SK-N-SH (cell line): ENCODE measurements at regions not wholly inside any gene's neighbourhood (a gene's known extent, or its start where the extent isn't known, plus 50 kb on each side); places are given as distances from the start of the nearest gene placed in this dataset.

Source experiments
- CTCF ChIA-PET: fragments of 300-600, 350-600 bp; formaldehyde crosslinking; extraction: SDS; loops from one replicate; lab custom pipeline; 2021; lab: Yijun Ruan, JAX
- POLR2A ChIA-PET: fragments of 350-600 bp; sonication (Branson Sonifier 250); formaldehyde crosslinking; extraction: SDS; loops from one replicate; lab custom pipeline; 2020; ENCODE audit warnings: antibody characterized with exemption, inconsistent platforms; lab: Yijun Ruan, JAX
- DNase-seq: peaks from one replicate; pipeline ENCODE4 v3.0.0; 2012
- H2AFZ ChIP-seq: fragments of 200-600 bp; sonication (generic); 2 replicates; pipeline ENCODE4 v1.8.1; 2016; ENCODE audit warnings: antibody characterized with exemption, mild to moderate bottlenecking, low read depth
- H3F3A ChIP-seq: fragments of 200-600 bp; sonication (generic); replicated peaks from 2 replicates; pipeline ENCODE3; 2016; ENCODE audit warnings: antibody characterized with exemption, mild to moderate bottlenecking; ENCODE audit not compliant: insufficient read depth
- H3K27ac ChIP-seq, 2 experiments: fragments of 200-500 bp in 1 of 2; fragments of 200-600 bp in 1 of 2; sonication (Bioruptor generic) in 1 of 2; sonication (generic), shearing (Covaris generic) in 1 of 2; 2 replicates each; pipeline versions ENCODE4 v1.5.1 to v1.6.1; 2014 to 2016; ENCODE audit warnings: low read depth in 2 of 2, inconsistent platforms in 1 of 2, low read length in 1 of 2, mild to moderate bottlenecking in 1 of 2, mixed read lengths in 1 of 2
- H3K27me3 ChIP-seq: fragments of 200-600 bp; sonication (generic), shearing (Covaris generic); 2 replicates; pipeline ENCODE4 v1.6.1; 2016; ENCODE audit warnings: mixed run types; ENCODE audit not compliant: insufficient read depth
- H3K36me3 ChIP-seq, 2 experiments: fragments of 200-500 bp in 1 of 2; fragments of 200-600 bp in 1 of 2; sonication (Bioruptor generic) in 1 of 2; sonication (generic) in 1 of 2; replicated peaks in 1 of 2; 2 replicates each; pipeline versions ENCODE3 to v1.5.1; 2014 to 2016; ENCODE audit warnings: low read length in 1 of 2, mild to moderate bottlenecking in 1 of 2; ENCODE audit not compliant: insufficient read depth in 2 of 2, control insufficient read depth in 1 of 2
- H3K4me1 ChIP-seq, 2 experiments: fragments of 200-500 bp in 1 of 2; fragments of 200-600 bp in 1 of 2; sonication (Bioruptor generic) in 1 of 2; sonication (generic), shearing (Covaris generic) in 1 of 2; 2 replicates each; pipeline versions ENCODE4 v1.5.1 to v1.6.1; 2014 to 2016; ENCODE audit warnings: low read depth in 1 of 2, low read length in 1 of 2, mixed run types in 1 of 2; ENCODE audit not compliant: insufficient read depth in 2 of 2, control insufficient read depth in 1 of 2
- H3K4me2 ChIP-seq: fragments of 200-600 bp; sonication (generic), shearing (Covaris generic); 2 replicates; pipeline ENCODE4 v1.6.1; 2017; ENCODE audit warnings: mixed run types
- H3K4me3 ChIP-seq, 2 experiments: fragments of 200-500 bp in 1 of 2; fragments of 200-600 bp in 1 of 2; sonication (Bioruptor generic) in 1 of 2; sonication (generic), shearing (Covaris generic) in 1 of 2; 2 replicates each; pipeline versions ENCODE4 v1.5.1 to v1.8.1; 2014 to 2016; ENCODE audit warnings: low read depth in 2 of 2, inconsistent platforms in 1 of 2, low read length in 1 of 2, mild to moderate bottlenecking in 1 of 2, mixed read lengths in 1 of 2, moderate library complexity in 1 of 2
- H3K79me2 ChIP-seq: fragments of 200-600 bp; sonication (generic); 2 replicates; pipeline ENCODE4 v1.8.1; 2017; ENCODE audit warnings: mild to moderate bottlenecking; ENCODE audit not compliant: insufficient read depth
- H3K9ac ChIP-seq: fragments of 200-600 bp; sonication (generic); 2 replicates; pipeline ENCODE4 v1.6.1; 2017; ENCODE audit warnings: mixed run types
- H3K9me2 ChIP-seq: fragments of 200-600 bp; sonication (generic); 2 replicates; pipeline ENCODE4 v1.6.1; 2017; ENCODE audit warnings: mixed run types
- H3K9me3 ChIP-seq: fragments of 200-600 bp; sonication (generic); 2 replicates; pipeline ENCODE4 v1.6.1; 2017; ENCODE audit warnings: mixed run types, mild to moderate bottlenecking, moderate library complexity
- H4K20me1 ChIP-seq: fragments of 200-600 bp; sonication (generic); 2 replicates; pipeline ENCODE4 v1.6.1; 2017; ENCODE audit warnings: mild to moderate bottlenecking, mixed run types; ENCODE audit not compliant: insufficient read depth
- ELF1 ChIP-seq: IDR thresholded peaks from 2 replicates; pipeline ENCODE4 v1.4.0; 2012
- EP300 ChIP-seq, 2 experiments: IDR thresholded peaks; 2 replicates each; pipeline versions ENCODE4 v1.4.0 to v1.6.1; 2012; ENCODE audit warnings: borderline replicate concordance in 1 of 2, low read depth in 1 of 2, low read length in 1 of 2
- FOSL2 ChIP-seq: IDR thresholded peaks from 2 replicates; pipeline ENCODE4 v1.4.0; 2012; ENCODE audit warnings: low read depth, mild to moderate bottlenecking, moderate library complexity, borderline replicate concordance
- FOXM1 ChIP-seq: IDR thresholded peaks from 2 replicates; pipeline ENCODE4 v1.4.0; 2012; ENCODE audit warnings: low read depth, mild to moderate bottlenecking
- GATA2 ChIP-seq: sonication (generic); formaldehyde crosslinking; IDR thresholded peaks from 2 replicates; pipeline ENCODE4 v1.5.0; 2020; ENCODE audit warnings: mild to moderate bottlenecking, missing genetic modification reagents
- JUND ChIP-seq: IDR thresholded peaks from 2 replicates; pipeline ENCODE4 v1.4.0; 2012
- MEF2A ChIP-seq: IDR thresholded peaks from 2 replicates; pipeline ENCODE4 v1.4.0; 2012; ENCODE audit warnings: low read depth, borderline replicate concordance
- MXI1 ChIP-seq: IDR thresholded peaks from 2 replicates; pipeline ENCODE4 v1.6.1; 2012; ENCODE audit warnings: mild to moderate bottlenecking, low read depth, low read length, improper control_type of control experiment
- NFIC ChIP-seq: IDR thresholded peaks from 2 replicates; pipeline ENCODE4 v1.4.0; 2012; ENCODE audit warnings: borderline replicate concordance
- NRF1 ChIP-seq: IDR thresholded peaks from 2 replicates; pipeline ENCODE4 v1.6.1; 2012; ENCODE audit warnings: low read depth, mild to moderate bottlenecking, low read length
- POLR2AphosphoS5 ChIP-seq: IDR thresholded peaks from 2 replicates; pipeline ENCODE4 v1.6.1; 2012; ENCODE audit warnings: low read depth, low read length
- RAD21 ChIP-seq: IDR thresholded peaks from 2 replicates; pipeline ENCODE4 v1.6.1; 2012; ENCODE audit warnings: mild to moderate bottlenecking, low read length
- RCOR1 ChIP-seq: fragments of 150-350 bp; IDR thresholded peaks from 2 replicates; pipeline ENCODE4 v1.6.1; 2017; ENCODE audit warnings: antibody characterized with exemption, low read length
- RFX5 ChIP-seq: IDR thresholded peaks from 2 replicates; pipeline ENCODE4 v1.6.1; 2012; ENCODE audit warnings: mild to moderate bottlenecking, improper control_type of control experiment, low read length
- RXRA ChIP-seq: IDR thresholded peaks from 2 replicates; pipeline ENCODE4 v1.4.0; 2012; ENCODE audit warnings: low read depth, mild to moderate bottlenecking, borderline replicate concordance
- SIN3A ChIP-seq: IDR thresholded peaks from 2 replicates; pipeline ENCODE4 v1.6.1; 2012; ENCODE audit warnings: low read depth, mild to moderate bottlenecking, low read length, moderate library complexity, borderline replicate concordance
- SMC3 ChIP-seq: IDR thresholded peaks from 2 replicates; pipeline ENCODE4 v1.6.1; 2012; ENCODE audit warnings: low read depth, low read length, improper control_type of control experiment
- TCF12 ChIP-seq: IDR thresholded peaks from 2 replicates; pipeline ENCODE4 v1.4.0; 2012
- TEAD4 ChIP-seq: IDR thresholded peaks from 2 replicates; pipeline ENCODE4 v1.4.0; 2012; ENCODE audit warnings: mild to moderate bottlenecking, borderline replicate concordance; ENCODE audit not compliant: insufficient read depth
- YY1 ChIP-seq: IDR thresholded peaks from 2 replicates; pipeline ENCODE4 v1.4.0; 2012; ENCODE audit warnings: low read depth, mild to moderate bottlenecking
- WGBS: methylation state at CpG from one replicate; pipeline ENCODE4 v1.1.6; 2017; ENCODE audit warnings: low lambda C conversion rate; 5-methylcytosine and 5-hydroxymethylcytosine counted together
- TF ChIP-seq, protein P1 (sequence below): fragments of 150-350 bp; IDR thresholded peaks from 2 replicates; pipeline ENCODE4 v1.6.1; 2017; ENCODE audit warnings: antibody characterized with exemption, low read length, low read depth, borderline replicate concordance
- TF ChIP-seq, protein P2 (sequence below): IDR thresholded peaks from 2 replicates; pipeline ENCODE4 v1.6.1; 2012; ENCODE audit warnings: mild to moderate bottlenecking, low read depth, low read length, moderate library complexity
- TF ChIP-seq, protein P3 (sequence below): fragments of 150-350 bp; IDR thresholded peaks from 2 replicates; pipeline ENCODE4 v1.6.1; 2016; ENCODE audit warnings: mild to moderate bottlenecking, low read depth, low read length
- TF ChIP-seq, protein P4 (sequence below): IDR thresholded peaks from 2 replicates; pipeline ENCODE4 v1.4.0; 2012; ENCODE audit warnings: low read depth, borderline replicate concordance
- TF ChIP-seq, protein P5 (sequence below): IDR thresholded peaks from 2 replicates; pipeline ENCODE4 v1.4.0; 2012; ENCODE audit warnings: low read depth
- TF ChIP-seq, protein P6 (sequence below): IDR thresholded peaks from 2 replicates; pipeline ENCODE4; 2012

DNA sequence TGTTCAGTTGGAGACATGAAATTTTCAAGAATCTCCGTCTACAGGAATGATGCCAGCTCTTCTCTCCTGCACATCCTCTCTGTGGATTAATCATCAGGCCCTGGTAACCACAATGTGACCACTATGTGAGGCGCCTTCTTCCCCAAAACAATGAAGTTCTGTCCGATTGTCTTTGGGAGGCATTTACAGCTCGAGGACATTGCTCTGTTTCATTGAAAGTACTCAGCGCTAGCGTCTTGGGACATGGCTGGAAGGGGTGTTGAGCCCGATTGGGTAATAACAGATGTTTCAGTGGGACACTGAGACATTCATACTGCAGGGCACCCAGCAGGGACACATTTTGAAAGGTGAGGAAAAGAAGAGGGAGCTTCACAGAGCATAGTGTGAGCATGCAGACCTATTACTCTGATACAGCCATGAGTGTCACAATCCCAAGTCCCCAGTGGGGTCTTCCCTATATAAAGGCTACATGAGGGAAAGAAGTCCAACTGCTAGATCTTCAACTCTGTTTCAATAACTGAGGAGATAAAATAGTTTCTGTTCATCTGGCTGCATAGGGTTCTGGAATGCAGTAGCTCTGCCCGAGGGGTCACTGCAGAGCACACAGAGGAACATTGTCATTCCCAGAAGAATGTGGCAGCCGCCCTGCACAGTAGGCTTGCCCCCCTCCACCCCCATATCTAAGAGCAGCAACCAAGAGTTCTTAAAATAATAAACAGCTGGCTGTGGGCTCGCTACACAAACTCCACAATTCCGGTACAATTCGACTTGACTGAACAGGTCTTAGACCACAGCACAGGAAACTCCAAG, 237.3 kb downstream of the OSR1 start:
- Histone ChIP-seq H3K9me2 (no peaks in the 10 kb centered on the region), H3K9me3 (no peaks in the 10 kb centered on the region), H3K9ac (peak overlapping the region; percentile 43; the same call in 1 of the 2 replicates), H3K79me2 (no peaks in the 10 kb centered on the region), H3K27me3 (no peaks in the 10 kb centered on the region), H3K4me1 (peaks cover 0 to 39% of the 10 kb centered on the region in 2 experiments; a peak in 3 of 4 replicates), H4K20me1 (no peaks in the 10 kb centered on the region), H3F3A (peaks cover 13% of the 10 kb centered on the region), H2AFZ (peak overlapping the region; percentile 50), H3K4me3 (0 out of 4 replicates have a peak overlapping the region, but pooled peaks of 1 of the 2 experiments have one; percentile 4), H3K4me2 (peak overlapping the region; percentile 67), H3K27ac (peak overlapping the region; percentile 18 to 71; a peak in 3 of 4 replicates), H3K36me3 (no peaks in the 10 kb centered on the region)
- ChIA-PET POLR2A (no interaction called here), CTCF (interaction anchor here (1.0 kb wide), 1 partner anchor 601 kb away, joined by 4 read pairs; no protein-coding TSS in a partner anchor)
- 37% methylated on average over 12 of the region's 12 CpGs for WGBS
- DNase-seq = no peak
- TF ChIP-seq, protein P1, sequence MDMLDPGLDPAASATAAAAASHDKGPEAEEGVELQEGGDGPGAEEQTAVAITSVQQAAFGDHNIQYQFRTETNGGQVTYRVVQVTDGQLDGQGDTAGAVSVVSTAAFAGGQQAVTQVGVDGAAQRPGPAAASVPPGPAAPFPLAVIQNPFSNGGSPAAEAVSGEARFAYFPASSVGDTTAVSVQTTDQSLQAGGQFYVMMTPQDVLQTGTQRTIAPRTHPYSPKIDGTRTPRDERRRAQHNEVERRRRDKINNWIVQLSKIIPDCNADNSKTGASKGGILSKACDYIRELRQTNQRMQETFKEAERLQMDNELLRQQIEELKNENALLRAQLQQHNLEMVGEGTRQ = no peak
- TF ChIP-seq TCF12 = peak; percentile 95
- TF ChIP-seq, protein P2, sequence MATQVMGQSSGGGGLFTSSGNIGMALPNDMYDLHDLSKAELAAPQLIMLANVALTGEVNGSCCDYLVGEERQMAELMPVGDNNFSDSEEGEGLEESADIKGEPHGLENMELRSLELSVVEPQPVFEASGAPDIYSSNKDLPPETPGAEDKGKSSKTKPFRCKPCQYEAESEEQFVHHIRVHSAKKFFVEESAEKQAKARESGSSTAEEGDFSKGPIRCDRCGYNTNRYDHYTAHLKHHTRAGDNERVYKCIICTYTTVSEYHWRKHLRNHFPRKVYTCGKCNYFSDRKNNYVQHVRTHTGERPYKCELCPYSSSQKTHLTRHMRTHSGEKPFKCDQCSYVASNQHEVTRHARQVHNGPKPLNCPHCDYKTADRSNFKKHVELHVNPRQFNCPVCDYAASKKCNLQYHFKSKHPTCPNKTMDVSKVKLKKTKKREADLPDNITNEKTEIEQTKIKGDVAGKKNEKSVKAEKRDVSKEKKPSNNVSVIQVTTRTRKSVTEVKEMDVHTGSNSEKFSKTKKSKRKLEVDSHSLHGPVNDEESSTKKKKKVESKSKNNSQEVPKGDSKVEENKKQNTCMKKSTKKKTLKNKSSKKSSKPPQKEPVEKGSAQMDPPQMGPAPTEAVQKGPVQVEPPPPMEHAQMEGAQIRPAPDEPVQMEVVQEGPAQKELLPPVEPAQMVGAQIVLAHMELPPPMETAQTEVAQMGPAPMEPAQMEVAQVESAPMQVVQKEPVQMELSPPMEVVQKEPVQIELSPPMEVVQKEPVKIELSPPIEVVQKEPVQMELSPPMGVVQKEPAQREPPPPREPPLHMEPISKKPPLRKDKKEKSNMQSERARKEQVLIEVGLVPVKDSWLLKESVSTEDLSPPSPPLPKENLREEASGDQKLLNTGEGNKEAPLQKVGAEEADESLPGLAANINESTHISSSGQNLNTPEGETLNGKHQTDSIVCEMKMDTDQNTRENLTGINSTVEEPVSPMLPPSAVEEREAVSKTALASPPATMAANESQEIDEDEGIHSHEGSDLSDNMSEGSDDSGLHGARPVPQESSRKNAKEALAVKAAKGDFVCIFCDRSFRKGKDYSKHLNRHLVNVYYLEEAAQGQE = 0 out of 2 replicates have a peak, but pooled peaks have one; percentile 11
- TF ChIP-seq FOSL2 = peak; percentile 89
- TF ChIP-seq YY1 = no peak
- no peak for TF ChIP-seq RFX5
- peak; percentile 56; the same call in 1 of the 2 replicates for TF ChIP-seq FOXM1
- no peak for TF ChIP-seq MXI1
- peak; percentile 76 for TF ChIP-seq JUND
- peak; percentile 37; the same call in 1 of the 2 replicates for TF ChIP-seq POLR2AphosphoS5
- 0 out of 2 replicates have a peak, but pooled peaks have one; percentile 63 for TF ChIP-seq TEAD4
- no peak for TF ChIP-seq GATA2 (CRISPR knock-in tag)
- TF ChIP-seq, protein P3, sequence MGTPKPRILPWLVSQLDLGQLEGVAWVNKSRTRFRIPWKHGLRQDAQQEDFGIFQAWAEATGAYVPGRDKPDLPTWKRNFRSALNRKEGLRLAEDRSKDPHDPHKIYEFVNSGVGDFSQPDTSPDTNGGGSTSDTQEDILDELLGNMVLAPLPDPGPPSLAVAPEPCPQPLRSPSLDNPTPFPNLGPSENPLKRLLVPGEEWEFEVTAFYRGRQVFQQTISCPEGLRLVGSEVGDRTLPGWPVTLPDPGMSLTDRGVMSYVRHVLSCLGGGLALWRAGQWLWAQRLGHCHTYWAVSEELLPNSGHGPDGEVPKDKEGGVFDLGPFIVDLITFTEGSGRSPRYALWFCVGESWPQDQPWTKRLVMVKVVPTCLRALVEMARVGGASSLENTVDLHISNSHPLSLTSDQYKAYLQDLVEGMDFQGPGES = no peak
- peak; percentile 45; the same call in 1 of the 2 replicates for TF ChIP-seq RXRA
- TF ChIP-seq RAD21 = no peak
- peak; percentile 11; the same call in 1 of the 2 replicates for TF ChIP-seq ELF1
- TF ChIP-seq MEF2A = peak; percentile 23; the same call in 1 of the 2 replicates
- TF ChIP-seq RCOR1 = no peak
- TF ChIP-seq NRF1 = no peak
- no peak for TF ChIP-seq SMC3
- peak in 1 of 2 experiments; percentile 92; a peak in 2 of 4 replicates for TF ChIP-seq EP300 (IDR thresholded peaks at IDR 0.05; ENCODE audit: borderline replicate concordance in 1 of 2, low read depth in 1 of 2, low read length in 1 of 2)
- TF ChIP-seq NFIC = peak; percentile 94
- peak; percentile 47; the same call in 1 of the 2 replicates for TF ChIP-seq SIN3A
- TF ChIP-seq, protein P4, sequence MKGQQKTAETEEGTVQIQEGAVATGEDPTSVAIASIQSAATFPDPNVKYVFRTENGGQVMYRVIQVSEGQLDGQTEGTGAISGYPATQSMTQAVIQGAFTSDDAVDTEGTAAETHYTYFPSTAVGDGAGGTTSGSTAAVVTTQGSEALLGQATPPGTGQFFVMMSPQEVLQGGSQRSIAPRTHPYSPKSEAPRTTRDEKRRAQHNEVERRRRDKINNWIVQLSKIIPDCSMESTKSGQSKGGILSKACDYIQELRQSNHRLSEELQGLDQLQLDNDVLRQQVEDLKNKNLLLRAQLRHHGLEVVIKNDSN = no peak
- TF ChIP-seq, protein P5, sequence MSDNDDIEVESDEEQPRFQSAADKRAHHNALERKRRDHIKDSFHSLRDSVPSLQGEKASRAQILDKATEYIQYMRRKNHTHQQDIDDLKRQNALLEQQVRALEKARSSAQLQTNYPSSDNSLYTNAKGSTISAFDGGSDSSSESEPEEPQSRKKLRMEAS = no peak; the same call in 1 of the 2 replicates
- TF ChIP-seq, protein P6, sequence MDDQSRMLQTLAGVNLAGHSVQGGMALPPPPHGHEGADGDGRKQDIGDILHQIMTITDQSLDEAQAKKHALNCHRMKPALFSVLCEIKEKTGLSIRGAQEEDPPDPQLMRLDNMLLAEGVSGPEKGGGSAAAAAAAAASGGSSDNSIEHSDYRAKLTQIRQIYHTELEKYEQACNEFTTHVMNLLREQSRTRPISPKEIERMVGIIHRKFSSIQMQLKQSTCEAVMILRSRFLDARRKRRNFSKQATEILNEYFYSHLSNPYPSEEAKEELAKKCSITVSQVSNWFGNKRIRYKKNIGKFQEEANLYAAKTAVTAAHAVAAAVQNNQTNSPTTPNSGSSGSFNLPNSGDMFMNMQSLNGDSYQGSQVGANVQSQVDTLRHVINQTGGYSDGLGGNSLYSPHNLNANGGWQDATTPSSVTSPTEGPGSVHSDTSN = peak; percentile 87
